ENCODE measurements at regions not wholly inside any gene's neighbourhood (a gene's known extent, or its start where the extent isn't known, plus 50 kb on each side); places are given as distances from the start of the nearest gene placed in this dataset.

DNA sequence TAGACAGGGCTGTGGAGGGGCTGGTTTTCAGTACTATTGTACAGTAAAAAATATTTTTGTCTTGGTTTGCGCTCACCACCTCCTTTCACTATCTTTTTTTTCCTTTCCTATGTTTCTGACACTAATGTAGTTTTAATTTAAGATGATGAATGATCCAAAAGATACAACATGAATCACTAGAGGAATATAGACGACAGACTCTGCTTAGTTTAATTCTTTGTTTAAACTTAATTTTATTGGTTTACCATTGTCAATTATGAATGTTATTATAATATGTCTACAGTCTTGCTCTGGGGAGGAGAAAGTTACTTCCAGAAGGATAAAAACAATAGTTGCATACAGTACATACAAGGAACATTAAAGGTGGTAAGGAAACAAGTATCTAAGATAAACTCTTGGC lies 682.4 kb upstream of the ADGRL4 start:
- TF ChIP-seq, protein P1, sequence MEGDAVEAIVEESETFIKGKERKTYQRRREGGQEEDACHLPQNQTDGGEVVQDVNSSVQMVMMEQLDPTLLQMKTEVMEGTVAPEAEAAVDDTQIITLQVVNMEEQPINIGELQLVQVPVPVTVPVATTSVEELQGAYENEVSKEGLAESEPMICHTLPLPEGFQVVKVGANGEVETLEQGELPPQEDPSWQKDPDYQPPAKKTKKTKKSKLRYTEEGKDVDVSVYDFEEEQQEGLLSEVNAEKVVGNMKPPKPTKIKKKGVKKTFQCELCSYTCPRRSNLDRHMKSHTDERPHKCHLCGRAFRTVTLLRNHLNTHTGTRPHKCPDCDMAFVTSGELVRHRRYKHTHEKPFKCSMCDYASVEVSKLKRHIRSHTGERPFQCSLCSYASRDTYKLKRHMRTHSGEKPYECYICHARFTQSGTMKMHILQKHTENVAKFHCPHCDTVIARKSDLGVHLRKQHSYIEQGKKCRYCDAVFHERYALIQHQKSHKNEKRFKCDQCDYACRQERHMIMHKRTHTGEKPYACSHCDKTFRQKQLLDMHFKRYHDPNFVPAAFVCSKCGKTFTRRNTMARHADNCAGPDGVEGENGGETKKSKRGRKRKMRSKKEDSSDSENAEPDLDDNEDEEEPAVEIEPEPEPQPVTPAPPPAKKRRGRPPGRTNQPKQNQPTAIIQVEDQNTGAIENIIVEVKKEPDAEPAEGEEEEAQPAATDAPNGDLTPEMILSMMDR (conservative IDR thresholded peaks at IDR 0.05): no peak
- Mint-ChIP-seq H3K27ac (no peak overlapping the region), H3K4me3 (no peak overlapping the region), H3K9me3 (peaks cover 19% of the 10 kb centered on the region), H3K27me3 (ENCODE audit: insufficient read depth) (no peaks in the 10 kb centered on the region), H3K4me1 (peaks cover 16% of the 10 kb centered on the region), H3K36me3 (ENCODE audit: low read depth) (peaks cover 43% of the 10 kb centered on the region)
- no peaks in the 10 kb centered on the region for H3K36me3 ChIP-seq (ENCODE audit: control insufficient read depth, insufficient read depth, low read length)
- no peak for DNase-seq
- H3K9me3 ChIP-seq (ENCODE audit: control insufficient read depth, low read length): no peaks in the 10 kb centered on the region
- H3K27ac ChIP-seq (ENCODE audit: low read depth, low read length): no peak overlapping the region
- no peaks in the 10 kb centered on the region for H3K27me3 ChIP-seq (ENCODE audit: control insufficient read depth, insufficient read depth, low read length, poor library complexity, severe bottlenecking)
- no peak overlapping the region for H3K4me3 ChIP-seq (ENCODE audit: low read length)
- no peak overlapping the region for H3K9ac ChIP-seq (ENCODE audit: extremely low read depth, low read length, poor library complexity, severe bottlenecking)
- peaks cover 14% of the 10 kb centered on the region for H3K4me1 ChIP-seq (ENCODE audit: control insufficient read depth, insufficient read depth, low read length)
- no CpG with 5 or more reads among the region's 2 CpGs for whole genome bisulfite sequencing, 2 experiments (ENCODE audit: insufficient coverage in 1 of 2, insufficient read length in 1 of 2)

DNA sequence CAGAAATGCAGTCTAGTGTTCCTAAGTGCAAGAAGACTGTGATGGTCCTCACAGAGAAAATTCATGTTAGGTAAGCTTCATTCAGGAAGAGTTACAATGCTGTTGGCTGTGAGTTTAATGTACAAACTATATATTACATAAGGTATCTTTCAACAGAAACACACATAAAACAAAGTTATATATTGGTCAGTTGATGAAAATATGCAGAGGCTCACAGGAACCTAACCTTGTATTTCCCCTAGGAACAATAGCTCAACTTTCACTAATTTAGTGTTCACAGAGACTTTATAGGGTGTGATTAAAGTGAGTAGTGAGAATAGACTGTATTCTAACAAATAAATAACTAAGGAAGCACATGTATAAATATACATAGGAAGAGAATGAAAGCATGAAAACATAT lies 676.9 kb upstream of the ADGRL4 start:
- H3K9me3 ChIP-seq (ENCODE audit: control insufficient read depth, low read length): peaks cover 26% of the 10 kb centered on the region
- Mint-ChIP-seq H3K27ac (no peak overlapping the region), H3K4me1 (no peaks in the 10 kb centered on the region), H3K9me3 (peaks cover 47% of the 10 kb centered on the region), H3K4me3 (no peak overlapping the region), H3K36me3 (ENCODE audit: low read depth) (peaks cover 38% of the 10 kb centered on the region), H3K27me3 (ENCODE audit: insufficient read depth) (no peaks in the 10 kb centered on the region)
- peak overlapping the region; percentile 43 for H3K4me3 ChIP-seq (ENCODE audit: low read length)
- no peak overlapping the region for H3K9ac ChIP-seq (ENCODE audit: extremely low read depth, low read length, poor library complexity, severe bottlenecking)
- H3K36me3 ChIP-seq (ENCODE audit: control insufficient read depth, insufficient read depth, low read length): no peaks in the 10 kb centered on the region
- H3K4me1 ChIP-seq (ENCODE audit: control insufficient read depth, insufficient read depth, low read length): no peaks in the 10 kb centered on the region
- TF ChIP-seq, protein P1 (conservative IDR thresholded peaks at IDR 0.05): no peak
- DNase-seq: no peak
- H3K27me3 ChIP-seq (ENCODE audit: control insufficient read depth, insufficient read depth, low read length, poor library complexity, severe bottlenecking): no peaks in the 10 kb centered on the region
- no peak overlapping the region for H3K27ac ChIP-seq (ENCODE audit: low read depth, low read length)

DNA sequence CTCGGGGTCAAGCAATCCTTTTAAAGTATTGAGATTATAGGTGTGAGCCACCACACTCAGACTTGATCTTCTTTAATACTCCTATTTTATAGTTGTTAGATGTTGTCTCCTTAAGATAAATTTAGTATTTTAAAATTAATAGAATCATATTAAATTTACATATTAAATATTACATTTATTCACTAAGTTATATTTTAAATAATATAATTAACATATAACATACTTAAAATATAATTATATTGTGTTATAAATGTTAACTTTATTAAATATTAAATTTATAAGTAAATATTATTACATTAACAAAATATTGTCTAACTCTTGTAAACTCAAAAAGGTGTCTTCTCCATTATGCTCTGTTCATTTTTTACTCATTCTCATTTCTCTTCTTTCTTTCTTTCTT lies 675.9 kb upstream of the ADGRL4 start:
- Mint-ChIP-seq H3K4me3 (no peak overlapping the region), H3K27ac (no peak overlapping the region), H3K27me3 (ENCODE audit: insufficient read depth) (no peaks in the 10 kb centered on the region), H3K9me3 (peaks cover 54% of the 10 kb centered on the region), H3K4me1 (peaks cover 2% of the 10 kb centered on the region), H3K36me3 (ENCODE audit: low read depth) (peaks cover 35% of the 10 kb centered on the region)
- TF ChIP-seq, protein P1 (conservative IDR thresholded peaks at IDR 0.05): no peak
- peaks cover 33% of the 10 kb centered on the region for H3K9me3 ChIP-seq (ENCODE audit: control insufficient read depth, low read length)
- H3K9ac ChIP-seq (ENCODE audit: extremely low read depth, low read length, poor library complexity, severe bottlenecking): no peak overlapping the region
- no peak overlapping the region for H3K27ac ChIP-seq (ENCODE audit: low read depth, low read length)
- H3K36me3 ChIP-seq (ENCODE audit: control insufficient read depth, insufficient read depth, low read length): no peaks in the 10 kb centered on the region
- DNase-seq: no peak
- no peaks in the 10 kb centered on the region for H3K27me3 ChIP-seq (ENCODE audit: control insufficient read depth, insufficient read depth, low read length, poor library complexity, severe bottlenecking)
- WGBS, 2 experiments (ENCODE audit: insufficient coverage in 1 of 2, insufficient read length in 1 of 2): 86% methylated on average over 1 of the region's 1 CpG; no CpG with 5 or more reads in 1 of the 2 experiments
- H3K4me3 ChIP-seq (ENCODE audit: low read length): peak overlapping the region; percentile 43
- H3K4me1 ChIP-seq (ENCODE audit: control insufficient read depth, insufficient read depth, low read length): no peaks in the 10 kb centered on the region

Measured in endodermal cell (in vitro differentiated cells).